Myocyte (in vitro differentiated cells): ENCODE measurements at regions not wholly inside any gene's neighbourhood (a gene's known extent, or its start where the extent isn't known, plus 50 kb on each side); places are given as distances from the start of the nearest gene placed in this dataset.
A peak's percentile ranks its signal among the peaks of the same experiment; 100 is the strongest.

Experiments used
- DNase-seq: peaks from one replicate; pipeline ENCODE4 v3.0.0-alpha.2; 2012; ENCODE audit warnings: low read depth

- no peak for DNase-seq
Measured at GRCh38 chr18:54020966-54021365, 203.5 kb downstream of the MBD2 start.

GRCh38 chr18:54020156-54020745, 204.2 kb downstream of the MBD2 start:
- DNase-seq, result no peak

GRCh38 chr18:54019641-54020040, 204.8 kb downstream of the MBD2 start:
- DNase-seq, result no peak

GRCh38 chr18:54013452-54013851, 211.0 kb downstream of the MBD2 start:
- DNase-seq, result no peak

- peak; percentile 20 for DNase-seq
Measured at GRCh38 chr18:54004828-54005227, 219.6 kb downstream of the MBD2 start.

- DNase-seq, result no peak
Measured at GRCh38 chr18:54003195-54003594, 221.3 kb downstream of the MBD2 start.

GRCh38 chr18:53997064-53997463, 227.4 kb downstream of the MBD2 start:
- no peak for DNase-seq

GRCh38 chr18:53994016-53994415, 230.5 kb downstream of the MBD2 start:
- no peak for DNase-seq

GRCh38 chr18:53991805-53992204, 232.7 kb downstream of the MBD2 start:
- peak; percentile 11 for DNase-seq

GRCh38 chr18:53991202-53991601, 233.3 kb downstream of the MBD2 start:
- peak; percentile 68 for DNase-seq

- no peak for DNase-seq
Measured at GRCh38 chr18:53990485-53990884, 234.0 kb downstream of the MBD2 start.

GRCh38 chr18:53984021-53984420, 240.4 kb downstream of the MBD2 start:
- DNase-seq, result peak; percentile 21

GRCh38 chr18:53971331-53971730, 253.1 kb downstream of the MBD2 start:
- no peak for DNase-seq

GRCh38 chr18:53952700-53953099, 271.8 kb downstream of the MBD2 start:
- DNase-seq, result no peak

GRCh38 chr18:53950545-53950944, 273.9 kb downstream of the MBD2 start:
- DNase-seq, result no peak

GRCh38 chr18:53948991-53949390, 275.5 kb downstream of the MBD2 start:
- no peak for DNase-seq

GRCh38 chr18:53947092-53947640, 277.3 kb downstream of the MBD2 start:
- DNase-seq, result no peak

- no peak for DNase-seq
Measured at GRCh38 chr18:53946594-53946993, 277.9 kb downstream of the MBD2 start.

GRCh38 chr18:53944721-53945120, 279.7 kb downstream of the MBD2 start:
- no peak for DNase-seq

GRCh38 chr18:53943326-53943860, 281.1 kb downstream of the MBD2 start:
- DNase-seq, result no peak

- peak; percentile 37 for DNase-seq
Measured at GRCh38 chr18:53941601-53942338, 282.7 kb downstream of the MBD2 start.

- DNase-seq, result no peak
Measured at GRCh38 chr18:53937037-53937436, 287.4 kb downstream of the MBD2 start.

GRCh38 chr18:53935803-53936202, 288.7 kb downstream of the MBD2 start:
- DNase-seq, result no peak
